Stomach (tissue), 4 donors: ENCODE measurements at regions not wholly inside any gene's neighbourhood (a gene's known extent, or its start where the extent isn't known, plus 50 kb on each side); places are given as distances from the start of the nearest gene placed in this dataset.

ENCODE experiments used
- CTCF ChIP-seq, 7 experiments: fragments of 450-650 bp in 4 of 7; fragments of 200-600 bp in 3 of 7; sonication (generic) in 3 of 7; IDR thresholded peaks; one replicate each; pipeline ENCODE4 v1.5.1; 2016 to 2019; ENCODE audit warnings: antibody characterized with exemption in 7 of 7, control low read depth in 2 of 7, mild to moderate bottlenecking in 1 of 7
- EP300 ChIP-seq: sonication (generic); formaldehyde crosslinking; IDR thresholded peaks from one replicate; pipeline ENCODE4 v1.6.1; 2017; ENCODE audit warnings: antibody characterized with exemption
- POLR2A ChIP-seq, 4 donors: fragments of 450-650 bp; IDR thresholded peaks; one replicate each; pipeline ENCODE4 v1.6.1; 2016; ENCODE audit warnings: antibody characterized with exemption in 4 of 4, control low read depth in 2 of 4, mild to moderate bottlenecking in 1 of 4, moderate library complexity in 1 of 4
- POLR2AphosphoS5 ChIP-seq, 3 donors: sonication (generic); formaldehyde crosslinking; IDR thresholded peaks; one replicate each; pipeline ENCODE4 v1.6.1; 2016; ENCODE audit warnings: antibody characterized with exemption in 3 of 3

- no peak for TF ChIP-seq CTCF (IDR thresholded peaks at IDR 0.05)
- no peak for TF ChIP-seq POLR2A (IDR thresholded peaks at IDR 0.05)
- TF ChIP-seq POLR2AphosphoS5 (IDR thresholded peaks at IDR 0.05) = no peak
- TF ChIP-seq EP300 = no peak
Observed at GRCh38 chr4:62871078-62871477, 1538.2 kb downstream of the TECRL start.
